Neural crest cell (in vitro differentiated cells): ENCODE measurements at regions not wholly inside any gene's neighbourhood (a gene's known extent, or its start where the extent isn't known, plus 50 kb on each side); places are given as distances from the start of the nearest gene placed in this dataset.

Experiments used
- DNase-seq: peaks from one replicate; pipeline ENCODE4 v3.0.0; 2021; ENCODE audit warnings: low read depth, mixed read lengths, low spot score
- H3K27ac Mint-ChIP-seq: one replicate; pipeline ENCODE4 v1.8.0; 2021; ENCODE audit warnings: mild to moderate bottlenecking, mixed read lengths; ENCODE audit not compliant: unreplicated experiment
- H3K27me3 Mint-ChIP-seq: 2 replicates; pipeline ENCODE4 v1.8.0; 2021; ENCODE audit warnings: low read depth, mild to moderate bottlenecking, mixed read lengths
- H3K36me3 Mint-ChIP-seq: 2 replicates; pipeline ENCODE4 v1.8.0; 2021; ENCODE audit warnings: low read depth, mild to moderate bottlenecking, mixed read lengths
- H3K4me1 Mint-ChIP-seq: 2 replicates; pipeline ENCODE4 v1.8.0; 2021; ENCODE audit warnings: mixed read lengths
- H3K4me3 Mint-ChIP-seq: one replicate; pipeline ENCODE4 v1.8.0; 2021; ENCODE audit warnings: mild to moderate bottlenecking, mixed read lengths
- H3K9me3 Mint-ChIP-seq: 2 replicates; pipeline ENCODE4 v1.8.0; 2021; ENCODE audit warnings: mixed read lengths
- TF ChIP-seq, protein P1 (sequence below): fragments of 200-600 bp; sonication (generic); conservative IDR thresholded peaks from 2 replicates; pipeline ENCODE4 v1.5.0; 2021; ENCODE audit warnings: antibody characterized with exemption, mild to moderate bottlenecking

GRCh38 chr3:59658274-59658673 is 608.4 kb upstream of the CFAP20DC start:
- TF ChIP-seq, protein P1, sequence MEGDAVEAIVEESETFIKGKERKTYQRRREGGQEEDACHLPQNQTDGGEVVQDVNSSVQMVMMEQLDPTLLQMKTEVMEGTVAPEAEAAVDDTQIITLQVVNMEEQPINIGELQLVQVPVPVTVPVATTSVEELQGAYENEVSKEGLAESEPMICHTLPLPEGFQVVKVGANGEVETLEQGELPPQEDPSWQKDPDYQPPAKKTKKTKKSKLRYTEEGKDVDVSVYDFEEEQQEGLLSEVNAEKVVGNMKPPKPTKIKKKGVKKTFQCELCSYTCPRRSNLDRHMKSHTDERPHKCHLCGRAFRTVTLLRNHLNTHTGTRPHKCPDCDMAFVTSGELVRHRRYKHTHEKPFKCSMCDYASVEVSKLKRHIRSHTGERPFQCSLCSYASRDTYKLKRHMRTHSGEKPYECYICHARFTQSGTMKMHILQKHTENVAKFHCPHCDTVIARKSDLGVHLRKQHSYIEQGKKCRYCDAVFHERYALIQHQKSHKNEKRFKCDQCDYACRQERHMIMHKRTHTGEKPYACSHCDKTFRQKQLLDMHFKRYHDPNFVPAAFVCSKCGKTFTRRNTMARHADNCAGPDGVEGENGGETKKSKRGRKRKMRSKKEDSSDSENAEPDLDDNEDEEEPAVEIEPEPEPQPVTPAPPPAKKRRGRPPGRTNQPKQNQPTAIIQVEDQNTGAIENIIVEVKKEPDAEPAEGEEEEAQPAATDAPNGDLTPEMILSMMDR = no peak
- DNase-seq = no peak
- peaks cover 5% of the 10 kb centered on the region for H3K4me1 Mint-ChIP-seq
- H3K4me3 Mint-ChIP-seq = no peak overlapping the region
- no peaks in the 10 kb centered on the region for H3K27me3 Mint-ChIP-seq
- H3K36me3 Mint-ChIP-seq = no peaks in the 10 kb centered on the region
- H3K27ac Mint-ChIP-seq = no peak overlapping the region
- H3K9me3 Mint-ChIP-seq = peaks cover 4% of the 10 kb centered on the region

DNA sequence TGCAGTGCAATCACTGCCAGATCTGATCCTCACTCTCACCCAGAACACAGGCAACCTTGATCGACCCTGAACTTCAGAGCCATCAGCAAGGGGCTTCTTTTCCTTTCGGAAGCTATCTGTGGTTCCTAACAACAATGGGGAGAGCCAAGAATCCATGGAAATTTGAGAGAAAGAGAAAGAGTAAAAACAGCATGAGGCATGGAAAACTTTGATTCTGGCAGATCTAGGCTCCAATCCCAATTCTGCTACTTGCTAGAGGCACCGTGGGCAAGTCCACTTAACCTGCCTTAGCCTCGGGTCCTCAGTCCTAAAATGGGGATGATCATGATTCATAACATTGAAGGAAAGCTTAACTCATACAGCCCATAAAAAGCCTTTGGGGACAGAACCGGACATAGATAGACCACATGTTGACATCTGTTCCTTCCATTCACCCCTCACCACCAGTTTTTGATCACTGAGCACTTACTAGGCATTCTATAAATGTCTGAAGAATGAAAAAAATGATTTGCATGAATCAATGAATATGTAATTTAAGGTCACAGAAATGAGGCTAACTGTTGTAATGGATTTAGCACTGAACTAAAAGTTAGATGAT is 605.7 kb upstream of the CFAP20DC start:
- TF ChIP-seq, protein P1 = no peak
- Mint-ChIP-seq H3K4me1 (peaks cover 5% of the 10 kb centered on the region), H3K36me3 (peaks cover under 1% of the 10 kb centered on the region), H3K27ac (no peak overlapping the region), H3K27me3 (no peaks in the 10 kb centered on the region), H3K4me3 (no peak overlapping the region), H3K9me3 (peaks cover 7% of the 10 kb centered on the region)
- DNase-seq = no peak

GRCh38 chr3:59654480-59655417 is 604.9 kb upstream of the CFAP20DC start:
- no peak overlapping the region for H3K4me3 Mint-ChIP-seq
- DNase-seq = no peak
- no peaks in the 10 kb centered on the region for H3K27me3 Mint-ChIP-seq
- no peak overlapping the region for H3K27ac Mint-ChIP-seq
- H3K9me3 Mint-ChIP-seq = peaks cover 12% of the 10 kb centered on the region
- TF ChIP-seq, protein P1 = no peak
- H3K4me1 Mint-ChIP-seq = peaks cover 5% of the 10 kb centered on the region
- H3K36me3 Mint-ChIP-seq = peaks cover 2% of the 10 kb centered on the region

DNA sequence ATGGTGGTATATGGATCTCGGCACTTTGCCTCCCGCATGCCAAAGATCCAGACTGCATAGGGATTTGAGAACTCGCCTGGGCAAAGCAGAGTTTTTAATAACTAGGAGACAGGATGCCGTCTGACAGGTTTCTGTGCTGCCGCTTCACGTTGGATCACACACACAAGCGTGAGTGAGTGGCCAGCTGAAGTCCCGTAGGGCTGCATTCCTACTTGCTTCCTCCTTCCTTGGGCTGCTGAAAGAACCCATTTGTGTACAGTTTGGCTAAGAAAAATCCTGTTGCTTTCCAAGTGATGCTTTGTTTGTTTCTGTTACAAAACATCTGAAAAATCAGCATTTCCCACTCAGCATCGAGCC is 604.3 kb upstream of the CFAP20DC start:
- Mint-ChIP-seq H3K36me3 (peaks cover 2% of the 10 kb centered on the region), H3K27ac (no peak overlapping the region), H3K27me3 (no peaks in the 10 kb centered on the region), H3K4me1 (peaks cover 5% of the 10 kb centered on the region), H3K9me3 (peaks cover 16% of the 10 kb centered on the region), H3K4me3 (no peak overlapping the region)
- TF ChIP-seq, protein P1 = no peak
- no peak for DNase-seq

DNA sequence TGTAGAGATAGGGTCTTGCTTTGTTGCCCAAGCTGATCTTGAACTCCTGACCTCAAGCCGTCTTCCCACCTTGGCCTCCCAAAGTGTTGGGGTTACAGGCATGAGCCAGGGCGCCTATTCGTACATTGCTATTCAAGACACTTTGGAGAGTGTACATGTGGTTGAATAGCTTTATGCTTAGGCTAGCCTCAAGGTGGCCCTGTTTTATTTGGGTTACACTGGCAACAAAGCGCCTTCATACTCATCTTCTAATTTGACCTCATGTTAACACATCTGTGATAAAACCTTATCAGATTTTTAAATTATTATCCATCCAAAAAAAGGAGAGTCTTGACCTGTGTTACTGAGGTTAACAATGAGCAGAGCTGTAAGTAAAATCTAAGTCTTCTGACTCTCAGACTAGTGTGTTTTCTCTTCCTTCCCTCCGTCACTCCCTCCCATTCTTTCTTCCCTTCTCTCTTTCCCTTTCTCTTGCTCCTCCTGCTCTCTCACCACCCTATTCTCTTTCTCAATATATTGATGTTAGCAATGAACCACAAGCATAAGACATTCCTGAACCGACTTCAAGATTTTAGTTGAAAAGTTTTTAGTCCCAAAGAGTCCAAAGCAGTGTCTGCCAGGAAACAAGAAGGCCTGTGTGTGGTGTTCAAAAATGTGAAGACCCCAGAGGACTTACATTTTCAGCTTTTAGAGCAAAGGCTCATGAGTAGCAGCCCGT is 603.7 kb upstream of the CFAP20DC start:
- H3K4me3 Mint-ChIP-seq = no peak overlapping the region
- peaks cover 16% of the 10 kb centered on the region for H3K9me3 Mint-ChIP-seq
- DNase-seq = no peak
- TF ChIP-seq, protein P1 = no peak
- H3K4me1 Mint-ChIP-seq = peaks cover 5% of the 10 kb centered on the region
- H3K27me3 Mint-ChIP-seq = no peaks in the 10 kb centered on the region
- H3K27ac Mint-ChIP-seq = no peak overlapping the region
- peaks cover 2% of the 10 kb centered on the region for H3K36me3 Mint-ChIP-seq
